Forelimb muscle (tissue), 1 donor: ENCODE measurements at regions not wholly inside any gene's neighbourhood (a gene's known extent, or its start where the extent isn't known, plus 50 kb on each side); places are given as distances from the start of the nearest gene placed in this dataset.

Experiments
- DNase-seq: peaks from one replicate; pipeline ENCODE4 v3.0.0-alpha.2; 2013; ENCODE audit warnings: low read depth

DNA sequence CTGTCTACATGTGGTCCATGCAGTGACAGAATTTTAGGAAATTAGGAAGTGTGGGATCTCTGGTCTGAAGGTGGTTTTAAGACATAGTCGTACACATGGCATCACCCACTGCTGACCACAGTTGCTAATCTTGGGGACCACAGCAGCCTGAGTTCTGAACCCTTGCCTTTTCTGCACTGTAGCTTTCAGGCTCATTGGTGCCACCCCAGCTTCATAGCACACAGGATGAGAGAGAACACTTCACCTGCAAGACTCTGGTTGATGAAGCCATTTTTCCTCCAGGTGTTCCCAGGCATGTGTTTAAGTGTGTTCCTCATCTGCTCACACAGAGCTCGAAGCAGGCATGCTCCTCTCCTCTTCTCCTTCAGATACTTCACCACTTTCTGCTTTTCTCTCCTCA is 68.2 kb upstream of the S1PR3 start:
- DNase-seq: no peak

DNA sequence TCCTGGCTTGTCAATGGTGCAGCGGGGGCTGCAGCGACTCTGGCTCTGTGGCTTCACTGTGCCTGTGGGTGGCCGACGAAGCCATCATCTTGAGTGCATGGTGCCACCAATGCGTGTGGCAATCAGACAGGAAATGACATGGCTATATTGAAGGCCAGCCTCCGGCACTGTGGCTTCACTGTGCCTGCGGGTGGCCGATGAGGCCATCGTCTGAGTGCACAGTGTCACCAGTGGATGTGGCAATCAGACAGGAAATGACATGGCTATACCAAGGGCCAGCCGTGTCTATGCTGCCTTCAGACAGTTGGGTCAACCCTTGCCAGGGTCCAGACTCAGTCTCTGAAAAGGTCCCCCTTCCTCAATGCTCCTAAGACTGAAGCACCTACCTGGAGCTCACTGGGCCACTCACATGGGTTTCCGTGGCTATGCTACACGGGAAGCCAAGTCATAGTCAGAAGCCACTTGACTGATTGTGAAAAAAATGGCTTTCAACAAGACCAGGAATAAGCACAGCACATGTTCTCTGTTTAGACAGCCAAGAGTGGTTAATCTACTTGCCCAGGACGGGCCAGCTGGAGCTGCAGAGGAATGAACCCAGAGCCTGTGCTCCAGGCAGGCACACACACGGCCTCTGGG is 67.5 kb upstream of the S1PR3 start:
- no peak for DNase-seq

DNA sequence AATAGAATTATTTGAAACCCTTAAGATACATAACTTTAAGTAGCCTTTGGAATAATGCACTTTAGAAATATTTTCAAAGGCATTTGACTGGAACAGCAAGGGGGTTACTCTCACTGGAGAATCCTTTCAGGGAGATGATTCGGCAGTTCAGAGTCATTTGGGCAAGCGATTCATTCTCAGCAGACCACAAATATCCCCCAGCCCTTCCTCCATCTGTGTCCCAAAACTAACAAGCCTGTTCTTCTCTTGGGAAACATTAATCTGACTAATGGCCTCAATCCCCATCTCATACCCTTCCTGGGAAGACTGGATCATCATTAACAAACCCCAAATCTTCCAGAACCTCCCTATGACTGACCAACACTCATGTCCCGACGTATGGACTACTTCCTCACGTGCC is 65.8 kb upstream of the S1PR3 start:
- no peak for DNase-seq

DNA sequence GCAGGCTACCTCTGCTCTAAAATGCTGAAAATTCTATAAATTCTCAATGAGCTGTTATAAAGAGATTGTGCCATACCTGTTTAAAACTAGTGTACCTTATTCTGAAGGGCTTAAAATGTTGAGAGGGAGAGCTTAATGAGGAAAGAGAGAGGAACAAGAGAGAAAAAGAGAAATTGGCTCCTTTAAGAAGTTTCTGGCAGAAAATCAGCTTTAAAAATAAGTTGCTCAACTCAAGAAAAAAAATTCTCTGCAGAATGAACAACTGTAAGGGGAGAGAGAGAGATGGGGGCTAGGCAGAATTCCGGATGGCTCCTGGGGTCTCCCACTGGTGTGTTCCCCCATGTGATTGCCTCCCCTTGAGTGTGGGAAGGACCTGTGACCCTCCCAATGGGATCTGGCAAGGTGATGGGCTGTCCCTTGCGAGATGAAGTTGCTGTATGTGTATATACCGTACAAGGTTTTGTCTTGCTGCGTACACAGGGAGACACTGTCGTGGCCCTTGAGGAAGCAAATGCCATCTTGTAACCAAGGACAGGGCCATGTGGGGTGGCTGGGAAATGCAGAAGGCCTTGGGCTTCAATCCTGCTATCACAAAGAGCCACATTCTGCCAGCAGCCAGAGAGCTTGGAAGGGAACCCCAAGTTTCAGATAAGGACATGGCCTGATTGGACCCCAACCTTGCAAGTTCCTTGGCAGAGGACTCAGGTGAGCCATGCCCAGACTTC is 64.3 kb upstream of the S1PR3 start:
- DNase-seq: no peak

DNA sequence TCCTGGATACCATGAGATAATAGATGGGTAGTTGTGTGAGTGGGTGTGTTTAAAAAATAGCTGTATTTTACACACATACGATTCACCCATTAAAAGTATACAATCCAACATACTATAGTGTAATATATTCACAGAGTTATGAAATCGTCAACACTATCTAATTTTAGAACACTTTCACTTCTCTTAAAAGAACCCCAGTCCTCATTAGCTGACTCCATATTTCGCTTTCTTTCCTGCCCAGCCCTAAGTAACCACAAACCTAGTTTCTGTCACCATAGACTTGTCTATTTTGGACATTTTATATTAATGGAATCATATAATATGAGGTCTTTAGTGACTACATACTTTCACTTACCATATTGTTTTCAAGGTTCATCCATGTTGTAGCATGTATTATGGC is 63.8 kb upstream of the S1PR3 start:
- no peak for DNase-seq

DNA sequence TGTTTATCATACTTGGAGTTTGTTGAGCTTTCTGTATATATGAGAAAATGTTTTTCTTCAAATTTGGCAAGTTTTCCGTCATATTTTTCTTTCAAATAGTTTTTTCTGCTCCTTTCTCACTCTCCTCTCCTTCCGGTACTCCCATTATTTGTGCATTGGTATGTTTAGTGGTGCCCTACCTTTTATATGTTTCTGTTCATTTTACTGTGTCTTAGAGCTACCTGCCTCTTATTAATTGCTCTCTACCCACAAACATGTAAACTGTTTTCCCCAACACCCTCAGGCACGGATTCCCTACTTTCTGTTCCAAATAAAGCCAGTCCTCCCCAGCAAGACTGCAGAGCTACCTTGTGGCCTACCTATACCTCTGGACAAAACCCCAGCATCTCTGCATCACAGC is 60.6 kb upstream of the S1PR3 start:
- DNase-seq: no peak

DNA sequence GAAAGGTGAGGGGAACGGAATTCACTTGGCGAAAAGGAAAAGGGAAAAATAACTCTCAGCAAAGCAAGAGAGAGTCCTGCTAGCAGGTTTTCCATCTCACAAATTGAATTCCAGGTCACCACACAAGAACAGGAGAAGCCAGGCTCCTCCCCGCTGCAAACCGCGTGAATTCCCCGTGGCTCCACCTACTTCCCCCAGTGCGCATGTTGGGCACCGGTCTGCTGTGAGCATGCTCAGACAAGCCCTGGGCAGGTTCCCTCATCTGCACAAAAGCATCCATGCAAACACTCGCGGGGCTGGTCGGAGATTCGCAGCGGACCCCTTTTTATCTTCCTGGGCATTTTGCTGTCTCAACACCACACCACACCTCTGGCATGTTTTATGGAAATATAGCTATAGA is 58.5 kb upstream of the S1PR3 start:
- DNase-seq: no peak

DNA sequence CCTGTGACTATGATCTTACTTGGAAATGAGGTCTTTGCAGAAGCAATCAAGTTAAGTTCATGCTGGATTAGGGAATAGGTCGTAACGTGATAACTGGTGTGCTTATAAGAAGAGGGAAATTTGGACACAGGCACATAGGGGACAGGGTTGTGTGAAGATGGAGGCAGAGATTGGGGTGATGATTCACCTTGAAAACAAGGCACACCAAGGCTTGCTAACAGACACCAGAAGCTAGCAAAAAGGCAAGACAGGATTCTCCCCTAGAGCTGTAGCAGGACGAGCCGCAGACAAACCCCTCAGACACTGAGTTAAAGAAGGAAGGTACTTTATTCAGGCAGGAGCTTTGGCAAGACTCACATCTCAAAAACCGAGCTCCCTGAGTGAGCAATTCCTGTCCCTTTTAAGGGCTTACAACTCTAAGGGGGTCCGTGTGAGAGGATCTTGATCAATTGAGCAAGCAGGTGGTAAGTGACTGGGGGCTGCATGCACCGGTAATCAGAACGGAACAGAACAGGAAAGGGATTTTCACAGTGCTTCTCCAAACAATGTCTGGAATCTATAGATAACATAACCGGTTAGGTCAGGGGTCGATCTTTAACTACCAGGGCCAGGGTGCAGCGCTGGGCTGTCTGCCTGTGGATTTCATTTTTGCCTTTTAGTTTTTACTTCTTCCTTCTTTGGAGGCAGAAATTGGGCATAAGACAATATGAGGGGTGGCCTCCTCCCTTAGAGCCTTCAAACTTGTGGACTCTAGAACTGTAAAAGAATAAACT is 57.5 kb upstream of the S1PR3 start:
- no peak for DNase-seq

DNA sequence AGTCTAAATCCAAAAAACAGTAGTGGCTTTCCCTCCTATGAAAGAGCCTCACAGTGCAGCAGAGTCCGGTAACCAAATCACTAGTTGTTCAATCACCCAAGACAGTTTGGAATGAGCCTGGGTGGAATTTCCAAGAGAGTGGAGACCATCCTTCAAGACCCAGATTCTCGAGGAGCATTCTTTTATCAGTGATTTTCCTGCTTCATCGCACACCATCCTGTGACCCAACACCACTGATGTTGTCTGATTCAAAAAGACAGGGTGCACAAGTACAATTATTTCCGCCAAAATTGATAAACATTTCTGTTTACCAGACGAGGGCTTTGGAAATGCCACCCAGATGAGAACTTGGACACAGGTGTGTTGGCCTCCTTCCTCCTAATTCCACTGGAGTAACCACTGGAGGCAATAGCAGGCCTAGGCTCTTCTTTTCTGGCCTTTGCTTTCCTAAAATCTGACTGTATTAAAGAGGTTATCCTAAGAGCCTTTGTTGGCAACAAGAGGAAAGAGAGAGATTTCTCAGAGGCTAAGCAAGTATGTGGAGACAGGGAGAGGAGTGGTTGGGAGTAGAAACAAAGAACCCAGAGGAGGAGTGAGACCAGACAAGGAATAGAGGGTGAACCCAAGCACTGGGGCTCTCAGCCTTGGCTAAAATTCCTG is 56.3 kb upstream of the S1PR3 start:
- DNase-seq: no peak

DNA sequence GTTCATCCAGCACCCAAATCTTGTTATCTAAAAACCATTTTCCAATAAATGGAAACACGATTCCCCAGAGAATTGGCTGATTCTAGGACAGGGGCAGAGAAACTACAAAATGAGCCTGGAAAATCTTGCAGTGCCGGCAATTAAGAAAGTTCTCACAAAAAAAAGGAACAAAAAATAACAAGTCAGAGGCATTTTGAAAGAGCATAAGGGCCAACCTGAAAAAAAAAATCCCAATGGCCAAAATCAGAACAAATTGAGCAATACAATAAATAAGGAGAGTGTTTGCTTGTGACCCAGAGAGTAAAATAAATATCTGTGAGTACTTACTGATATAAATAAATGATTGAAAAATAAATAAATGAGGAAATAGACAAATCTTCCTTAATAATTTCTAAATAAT is 55.1 kb upstream of the S1PR3 start:
- DNase-seq: no peak

DNA sequence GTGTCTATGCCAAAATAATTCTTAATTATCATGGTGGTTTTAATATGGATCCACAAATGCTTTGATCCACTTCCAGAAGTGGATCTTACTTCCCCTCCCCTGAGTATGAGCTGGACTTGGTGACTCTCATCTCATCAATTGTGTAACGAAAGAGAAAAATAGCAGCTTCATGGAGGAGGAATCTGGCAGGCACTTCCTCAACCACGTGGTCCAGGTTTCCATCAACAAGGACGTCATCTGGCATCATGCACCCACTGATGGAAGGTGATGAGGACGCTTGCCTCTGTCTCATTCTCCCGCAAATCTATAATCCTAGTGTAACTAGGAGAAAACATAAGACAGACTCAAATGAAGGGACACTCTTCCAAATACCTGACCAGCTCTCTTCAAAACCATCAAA is 54.6 kb upstream of the S1PR3 start:
- DNase-seq: no peak

DNA sequence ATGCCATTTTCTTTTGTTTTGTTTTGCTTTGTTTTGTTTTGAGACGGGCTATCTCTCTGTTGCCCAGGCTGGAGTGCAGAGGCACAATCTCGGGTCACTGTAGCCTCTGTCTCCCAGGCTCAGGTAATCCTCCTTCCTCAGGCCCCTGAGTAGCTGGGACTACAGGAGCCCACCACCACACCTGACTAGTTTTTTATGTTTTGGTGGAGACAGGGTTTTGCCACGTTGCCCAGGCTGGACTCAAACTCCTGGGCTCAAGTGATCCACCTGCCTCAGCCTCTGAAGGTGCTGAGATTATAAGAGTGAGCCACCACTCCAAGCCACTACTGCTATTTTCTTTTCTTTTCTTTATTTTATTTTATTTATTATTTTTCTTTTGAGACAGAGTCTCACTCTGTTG is 54.0 kb upstream of the S1PR3 start:
- DNase-seq: no peak

DNA sequence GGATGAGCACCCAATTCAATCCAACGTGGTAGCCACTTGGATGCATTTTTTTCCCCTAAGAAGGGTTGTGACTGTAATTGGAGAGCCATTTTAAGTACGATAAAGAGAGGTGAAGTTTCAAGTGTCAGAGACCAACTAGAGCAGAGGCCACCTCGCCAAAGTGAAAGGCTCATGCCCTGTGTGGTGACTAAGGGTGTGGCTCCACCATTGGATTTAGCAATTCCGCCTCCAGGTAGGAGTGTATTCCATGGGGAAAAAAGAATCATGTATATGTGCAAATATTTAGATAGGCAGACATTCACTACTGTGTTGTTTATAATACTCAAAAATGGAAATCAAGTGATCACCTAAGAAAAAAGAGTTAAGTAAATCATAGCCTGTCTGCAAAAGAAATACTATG is 53.1 kb upstream of the S1PR3 start:
- no peak for DNase-seq
